C4-2B (cell line): ENCODE measurements at regions not wholly inside any gene's neighbourhood (a gene's known extent, or its start where the extent isn't known, plus 50 kb on each side); places are given as distances from the start of the nearest gene placed in this dataset.

ENCODE experiments used
- CTCF ChIP-seq: fragments of 450-650 bp; conservative IDR thresholded peaks from 2 replicates; pipeline ENCODE4 v1.5.1; 2017; ENCODE audit warnings: mild to moderate bottlenecking
- ZFX ChIP-seq: fragments of 450-650 bp; IDR thresholded peaks from 2 replicates; pipeline ENCODE4 v1.6.1; 2017

- no peak for TF ChIP-seq CTCF
- TF ChIP-seq ZFX = no peak
Observed at GRCh38 chr14:54343272-54344121, 53.3 kb upstream of the CDKN3 start.
